GM19043 (cell line): ENCODE measurements at regions not wholly inside any gene's neighbourhood (a gene's known extent, or its start where the extent isn't known, plus 50 kb on each side); places are given as distances from the start of the nearest gene placed in this dataset.
"Not testable (repeated sequence)": the region's sequence is repeated elsewhere in the genome, so short reads cannot be mapped to it uniquely, and the experiment has no call there.

Source experiments
- ATAC-seq: cut with Tn5 transposase; IDR thresholded peaks from one replicate; pipeline ENCODE4 v1.9.1; 2021; ENCODE audit warnings: low read depth; ENCODE audit not compliant: unreplicated experiment

DNA sequence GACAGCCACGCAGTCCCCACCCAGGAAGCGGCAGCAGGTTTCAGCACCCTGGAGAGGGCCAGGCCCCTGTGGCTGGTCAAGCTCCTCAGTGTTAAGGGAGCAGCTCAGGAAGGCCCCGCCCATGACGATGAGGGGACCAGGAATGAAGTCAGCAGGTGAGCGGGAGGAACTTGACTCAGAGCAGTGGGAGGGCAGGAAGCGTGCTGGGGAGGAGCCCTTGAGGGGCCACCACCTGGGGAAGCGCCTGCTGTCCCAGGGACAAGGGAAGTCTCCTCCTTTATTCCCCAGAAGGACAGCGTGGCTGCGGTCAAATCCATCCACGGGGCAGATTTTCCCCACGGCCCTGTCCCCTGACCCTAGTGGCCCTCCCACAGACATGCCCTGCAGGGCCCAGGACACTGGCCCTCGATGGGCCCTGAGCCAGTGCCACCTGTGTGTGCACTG is 357.6 kb downstream of the ADGRD1 start:
- not testable (repeated sequence) for ATAC-seq

DNA sequence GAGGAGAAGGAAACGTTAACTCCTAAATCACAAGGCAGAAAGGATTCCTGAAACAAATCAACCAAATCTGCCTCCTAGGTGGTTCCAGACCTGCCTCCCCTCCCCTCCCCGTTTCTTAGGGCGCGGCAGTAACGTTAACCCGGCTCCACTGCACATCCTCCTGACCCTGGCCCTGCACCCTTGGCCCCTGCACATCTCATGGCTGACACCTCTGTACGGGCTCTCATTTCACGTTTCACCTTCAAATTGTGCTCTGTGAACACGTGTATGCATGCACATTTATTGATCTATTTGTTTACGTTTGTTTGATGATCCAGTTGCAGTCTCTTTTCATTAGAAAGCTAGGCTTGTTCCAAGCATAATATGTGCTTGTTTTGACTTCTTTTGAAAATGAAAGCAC is 358.1 kb downstream of the ADGRD1 start:
- ATAC-seq, result no peak

DNA sequence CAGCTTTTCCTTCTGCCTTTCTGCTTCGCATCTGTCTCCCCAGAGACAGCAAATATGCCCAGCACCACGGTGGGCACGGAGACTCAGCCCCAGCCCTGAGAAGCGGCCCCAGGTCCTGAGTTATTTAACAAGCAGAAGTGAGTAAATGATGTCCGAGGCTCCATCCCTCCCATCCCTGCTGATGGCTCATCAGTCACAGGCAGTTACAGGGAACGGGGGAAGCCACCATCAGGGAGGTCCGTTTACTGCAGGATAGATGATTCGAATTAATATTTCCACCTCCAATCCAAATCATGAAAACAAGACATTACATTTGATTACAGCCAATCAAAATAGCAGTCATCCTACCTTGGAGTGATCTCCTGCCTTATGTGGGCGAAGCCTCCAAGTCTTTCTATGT is 358.7 kb downstream of the ADGRD1 start:
- ATAC-seq, result not testable (repeated sequence)

DNA sequence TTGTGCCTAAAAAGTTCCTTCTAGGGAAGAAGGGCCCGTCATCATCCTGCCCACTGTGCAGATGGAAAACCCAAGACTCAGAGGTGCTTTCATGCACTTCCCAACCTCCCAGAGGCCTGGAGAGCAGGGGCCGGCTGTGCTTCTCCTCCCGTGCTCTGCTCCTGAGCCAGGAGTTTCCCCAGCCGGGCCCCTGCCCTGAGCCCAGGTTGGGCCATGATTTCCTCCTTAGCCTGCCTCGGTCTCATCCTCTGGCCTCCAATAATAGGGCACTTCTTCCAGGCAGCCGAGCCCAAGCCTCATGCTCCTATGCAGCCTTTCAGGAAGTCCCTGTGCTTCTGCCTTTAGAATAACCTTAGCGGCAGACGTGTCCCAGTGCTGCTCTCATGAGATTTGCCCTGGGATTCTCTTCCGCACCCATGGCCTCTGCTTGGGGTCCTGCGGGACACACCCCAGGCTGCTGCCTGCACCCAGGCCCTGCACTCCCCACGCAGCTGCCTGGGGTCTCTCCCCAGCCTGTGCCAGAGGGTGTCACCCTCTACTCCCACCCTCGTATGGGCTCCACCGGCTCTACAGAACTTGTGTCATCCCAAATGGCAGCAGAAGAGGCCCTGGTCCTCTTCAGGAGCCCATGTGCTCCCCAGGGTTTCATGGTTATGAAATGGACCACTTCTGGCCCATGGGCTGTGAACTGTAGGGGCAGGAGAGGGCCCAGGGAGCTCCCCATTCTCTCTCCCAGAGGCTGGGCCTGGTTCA is 359.3 kb downstream of the ADGRD1 start:
- no peak for ATAC-seq

DNA sequence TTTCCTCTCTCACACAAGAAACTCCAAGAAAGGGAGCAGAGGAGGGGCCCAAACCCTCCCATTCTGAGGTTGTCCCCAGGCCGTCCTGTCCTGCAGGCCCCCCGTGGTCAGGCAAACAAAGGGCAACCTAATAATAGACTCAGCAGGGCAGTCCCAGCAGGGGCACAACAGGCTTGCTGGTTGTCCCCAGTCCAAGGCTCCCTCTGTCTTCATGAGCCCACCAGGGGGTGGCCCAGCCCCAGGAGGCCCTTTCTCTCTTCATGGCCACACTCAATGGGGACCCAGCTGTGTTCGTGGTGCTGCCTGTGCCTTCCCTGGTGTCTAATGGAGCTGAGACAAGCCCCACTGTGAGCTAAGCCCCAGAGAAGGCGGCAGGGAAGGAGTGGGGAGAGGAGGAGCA is 359.9 kb downstream of the ADGRD1 start:
- no peak for ATAC-seq

DNA sequence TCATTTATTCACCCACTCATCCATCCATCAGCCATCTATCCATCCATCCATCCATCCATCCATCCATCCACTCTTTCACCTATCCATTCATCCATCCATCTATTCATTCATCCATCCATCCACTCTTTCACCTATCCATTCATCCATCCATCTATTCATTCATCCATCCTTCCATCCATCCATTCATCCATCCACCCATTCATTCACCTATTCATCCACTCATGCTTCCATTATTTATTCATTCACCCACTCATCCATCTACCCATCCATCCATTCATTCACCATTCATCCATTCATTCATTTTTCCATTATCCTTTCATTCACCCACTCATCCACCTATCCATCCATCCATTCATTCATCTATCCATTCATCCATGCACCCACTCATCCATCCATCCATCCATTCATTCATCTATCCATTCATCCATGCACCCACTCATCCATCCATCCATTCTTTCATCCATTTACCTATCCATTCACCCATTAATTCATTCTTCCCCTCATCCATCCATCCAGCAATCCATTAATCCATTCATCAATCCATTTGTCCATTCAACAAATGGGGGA is 360.9 kb downstream of the ADGRD1 start:
- no peak for ATAC-seq

DNA sequence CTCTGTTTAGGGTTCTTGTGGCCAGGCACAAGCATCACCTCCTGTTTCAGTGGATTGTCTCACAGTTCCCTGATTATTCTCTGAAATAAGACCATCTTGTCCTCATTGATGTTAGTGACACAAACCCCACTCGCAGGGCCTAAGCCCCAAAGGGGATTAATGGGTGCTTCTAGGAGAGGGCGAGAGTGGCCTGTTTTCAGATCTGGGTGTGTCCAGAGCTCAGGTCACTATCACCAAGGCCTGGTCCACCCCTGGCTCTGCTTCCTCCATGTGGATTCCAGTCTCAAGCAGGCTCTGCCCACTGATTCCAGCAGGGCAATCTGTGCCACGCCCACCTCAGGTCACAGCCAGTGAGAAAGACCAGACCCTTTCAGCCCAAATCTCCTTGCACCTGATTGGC is 361.9 kb downstream of the ADGRD1 start:
- ATAC-seq, result no peak

DNA sequence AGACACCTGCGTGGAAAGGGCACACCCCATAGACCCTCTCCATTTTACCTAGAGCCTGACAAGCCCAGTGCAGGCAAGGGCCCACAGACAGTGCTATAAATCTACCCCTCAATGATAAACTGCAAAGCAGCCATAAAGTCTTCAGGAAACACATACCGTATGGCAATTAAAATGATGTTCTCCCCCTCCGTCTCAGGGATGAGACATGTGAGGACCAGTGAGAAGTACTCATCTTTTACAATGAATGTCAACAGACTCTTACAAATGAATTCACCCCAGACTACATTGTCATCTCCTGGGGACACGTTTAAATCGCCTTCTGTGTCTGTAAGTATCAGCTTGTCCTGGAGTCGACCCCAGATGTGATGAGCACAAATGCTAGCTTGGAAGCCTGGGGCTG is 362.7 kb downstream of the ADGRD1 start:
- no peak for ATAC-seq

DNA sequence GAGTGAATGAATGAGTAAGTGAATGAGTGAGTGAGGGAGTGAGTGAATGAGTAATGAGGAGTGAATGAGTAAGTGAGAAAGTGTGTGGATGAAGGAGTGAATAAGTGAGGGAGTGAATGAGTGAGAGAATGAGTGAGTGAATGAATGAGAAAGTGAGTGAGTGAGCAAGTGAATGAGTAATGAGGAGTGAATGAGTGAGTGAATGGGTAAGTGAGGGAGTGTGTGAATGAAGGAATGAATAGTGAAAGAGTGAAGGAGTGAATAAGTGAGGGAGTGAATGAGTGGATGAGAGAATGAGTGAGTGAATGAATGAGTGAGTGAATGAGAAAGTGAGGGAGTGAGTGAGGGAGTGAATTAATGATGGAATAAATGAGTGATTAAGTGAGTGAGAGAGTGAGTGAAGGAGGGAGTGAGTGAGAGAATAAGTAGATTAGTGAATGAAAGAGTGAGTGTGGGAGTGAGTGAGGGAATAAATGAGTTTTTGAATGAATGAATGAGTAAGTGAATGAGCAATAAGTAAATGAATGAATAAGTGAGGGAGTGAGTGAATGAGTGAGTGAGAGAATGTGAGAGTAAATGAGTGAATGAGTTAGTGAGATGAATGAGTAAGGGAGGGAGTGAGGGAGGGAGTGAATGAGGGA is 364.5 kb downstream of the ADGRD1 start:
- no peak for ATAC-seq

DNA sequence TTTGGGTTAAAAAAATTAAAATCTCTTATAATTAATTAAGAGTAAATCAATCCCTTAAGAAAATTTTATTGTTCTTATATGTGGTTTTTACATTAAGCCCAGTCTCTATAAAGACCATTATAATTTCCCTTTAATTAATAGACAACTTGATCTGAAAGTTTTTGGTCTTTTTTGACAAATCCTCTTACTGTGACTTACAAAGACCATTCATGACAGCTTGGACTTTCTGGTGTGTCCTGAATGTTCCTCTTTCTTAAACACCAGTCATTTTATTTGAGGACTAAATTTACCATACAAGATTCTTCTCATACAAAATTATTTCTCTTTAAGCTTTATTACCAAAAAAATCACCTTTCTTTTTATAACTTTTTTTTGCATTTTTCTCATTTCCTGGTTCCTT is 368.3 kb downstream of the ADGRD1 start:
- no peak for ATAC-seq

DNA sequence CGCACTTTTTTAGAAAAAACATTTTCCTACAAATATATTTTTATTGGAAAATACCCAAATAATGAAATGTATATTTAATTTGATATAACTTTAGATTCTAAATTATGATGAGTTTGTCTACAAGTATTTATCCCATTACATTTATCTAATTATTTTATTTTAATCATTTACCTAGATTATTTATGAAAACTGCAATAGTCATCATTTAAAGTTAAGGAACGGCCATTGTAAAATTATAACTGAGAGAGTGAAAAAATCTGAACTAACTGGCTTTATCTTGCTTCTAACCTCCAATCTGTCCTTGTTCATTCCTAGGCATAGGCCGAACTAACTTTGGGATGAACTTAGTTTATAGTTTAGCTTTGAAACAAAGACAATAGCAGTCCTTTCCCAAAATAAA is 368.8 kb downstream of the ADGRD1 start:
- not testable (repeated sequence) for ATAC-seq

DNA sequence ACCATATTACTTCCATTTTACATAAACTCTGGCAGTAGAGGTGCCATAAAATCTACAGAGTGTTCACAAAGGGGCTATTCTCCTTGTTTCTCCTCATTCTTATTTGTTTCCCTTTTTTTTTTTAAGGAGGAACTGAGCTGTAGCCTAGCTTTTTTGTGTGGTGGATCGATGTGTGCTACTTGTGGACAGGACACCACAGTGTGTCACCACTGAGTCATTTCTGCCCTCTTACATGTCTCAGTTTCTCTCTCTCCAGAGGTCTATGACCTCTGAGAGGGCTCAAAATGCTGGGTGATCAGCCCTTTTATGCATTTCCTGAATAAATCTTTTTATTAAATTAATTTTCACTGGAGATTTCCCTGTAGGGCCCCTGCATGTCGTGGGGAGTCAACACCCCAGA is 370.2 kb downstream of the ADGRD1 start:
- ATAC-seq, result no peak

DNA sequence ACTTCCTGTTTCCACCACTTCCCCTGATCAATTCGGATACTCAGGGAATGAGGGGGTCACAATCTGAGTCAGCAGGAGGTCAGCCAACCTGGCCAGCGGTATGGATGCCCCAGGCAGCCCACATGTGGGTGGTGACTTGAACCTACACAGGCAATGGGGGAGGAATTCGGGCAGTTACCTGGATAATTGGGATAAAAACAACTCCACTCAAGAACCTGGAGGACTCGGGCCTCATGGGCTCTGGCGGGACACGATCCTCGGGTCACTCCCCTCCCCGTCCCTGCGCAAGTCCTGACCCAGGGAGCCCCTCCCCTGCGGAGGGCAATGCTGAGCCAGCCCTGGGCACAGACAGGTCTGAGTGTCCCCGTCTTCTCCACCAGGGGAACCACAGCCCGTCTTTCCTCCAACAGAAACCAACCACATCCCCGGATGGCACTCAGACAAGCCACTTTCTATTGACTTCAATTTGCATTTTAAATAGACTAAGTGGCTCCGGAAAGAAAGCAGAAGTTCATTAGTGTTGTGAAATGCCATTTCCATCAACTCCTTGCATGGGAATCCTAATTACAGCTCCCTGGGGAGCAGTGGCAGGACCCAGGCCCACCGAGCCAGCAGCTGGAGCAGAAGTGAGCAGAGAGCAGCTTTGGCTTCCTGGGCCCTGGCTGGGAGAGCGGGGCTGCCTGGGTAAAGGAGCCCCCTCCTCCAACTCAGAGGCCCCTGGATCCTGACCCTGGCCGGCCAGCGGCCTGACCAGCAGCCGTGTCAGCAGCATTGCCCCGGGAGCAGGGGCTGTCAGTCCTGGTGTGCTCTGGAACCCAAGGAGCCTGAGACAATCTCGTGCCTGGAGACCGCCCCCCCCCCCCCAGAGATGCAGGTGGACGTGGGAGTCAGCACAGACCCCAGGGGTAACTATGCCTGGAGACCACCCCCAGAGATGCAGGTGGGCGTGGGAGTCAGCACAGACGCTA is 374.1 kb downstream of the ADGRD1 start:
- ATAC-seq, result no peak

DNA sequence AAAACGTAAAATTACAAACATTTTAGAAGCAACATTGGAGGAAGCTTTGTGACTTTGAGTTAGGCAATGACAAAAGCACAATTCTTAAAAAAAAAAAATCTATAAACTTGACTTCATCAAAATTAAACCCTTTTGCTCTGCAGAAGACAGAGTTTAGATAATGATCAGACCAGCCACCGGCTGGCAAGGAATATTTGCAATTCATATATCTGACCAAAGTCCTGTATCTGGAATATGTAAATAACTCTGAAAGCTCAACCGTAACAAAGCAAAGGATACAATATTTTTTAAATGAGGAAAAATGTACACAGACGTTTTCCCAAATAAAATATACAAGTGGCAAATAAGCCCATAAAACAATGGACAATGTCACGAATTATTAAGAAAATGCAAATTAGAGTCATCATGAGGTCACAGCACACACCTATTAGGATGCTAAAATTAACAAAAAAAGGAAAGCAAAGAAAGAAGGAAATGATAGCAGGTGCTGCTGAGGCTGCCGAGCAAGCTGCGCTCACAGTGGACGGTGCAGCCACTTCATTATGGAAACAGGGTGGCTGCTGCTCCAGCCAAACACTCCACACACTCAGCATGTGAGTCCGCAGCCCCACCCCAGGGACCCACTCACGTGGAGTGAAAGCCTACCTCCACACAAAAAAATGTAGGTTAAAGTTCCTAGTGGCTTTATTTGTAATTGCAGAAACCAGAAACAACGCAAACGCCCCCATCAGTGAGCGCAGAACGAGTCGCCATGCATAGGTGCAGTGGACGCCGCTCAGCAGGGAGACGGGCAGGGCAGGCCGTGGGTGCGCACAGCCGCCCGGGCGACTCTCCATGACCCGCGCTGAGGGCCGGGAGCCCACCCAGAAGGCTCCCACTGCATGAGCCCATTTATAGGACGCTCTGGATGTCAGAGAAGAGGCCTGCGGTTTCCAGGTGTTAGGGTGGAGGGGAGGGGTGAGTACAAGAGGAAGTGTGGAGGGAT is 375.4 kb downstream of the ADGRD1 start:
- not testable (repeated sequence) for ATAC-seq

DNA sequence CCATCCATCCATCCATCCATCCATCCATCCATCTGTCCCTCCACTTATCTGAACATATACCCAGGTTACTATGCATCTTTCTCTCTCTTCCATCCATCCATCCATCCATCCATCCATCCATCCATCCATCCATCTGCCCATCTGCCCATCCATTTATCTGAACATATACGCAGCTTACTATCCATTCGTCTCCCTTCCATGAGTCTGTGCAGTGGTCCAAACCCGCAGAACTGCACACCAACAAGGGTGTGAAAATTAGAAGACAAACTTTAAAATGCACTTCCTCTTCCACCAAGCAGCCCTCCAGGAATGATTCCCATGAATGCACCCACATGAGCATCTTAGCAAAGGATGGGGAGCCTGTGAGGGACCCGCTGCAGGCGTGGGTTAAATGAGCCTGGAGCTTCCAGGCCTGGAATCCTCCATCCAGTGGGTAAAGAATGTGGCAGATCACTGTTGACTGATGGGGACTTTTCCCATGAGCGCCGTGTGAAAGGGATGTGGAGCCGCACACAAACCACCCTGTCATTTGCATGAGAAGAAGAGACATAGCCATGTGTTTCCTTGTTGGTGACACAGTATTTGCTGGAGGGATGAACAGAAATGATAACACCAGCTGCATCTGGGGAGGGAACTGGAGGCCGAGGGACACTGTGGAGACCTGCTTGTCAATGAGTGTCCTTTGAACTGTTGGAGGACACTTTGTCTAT is 376.6 kb downstream of the ADGRD1 start:
- ATAC-seq, result no peak

DNA sequence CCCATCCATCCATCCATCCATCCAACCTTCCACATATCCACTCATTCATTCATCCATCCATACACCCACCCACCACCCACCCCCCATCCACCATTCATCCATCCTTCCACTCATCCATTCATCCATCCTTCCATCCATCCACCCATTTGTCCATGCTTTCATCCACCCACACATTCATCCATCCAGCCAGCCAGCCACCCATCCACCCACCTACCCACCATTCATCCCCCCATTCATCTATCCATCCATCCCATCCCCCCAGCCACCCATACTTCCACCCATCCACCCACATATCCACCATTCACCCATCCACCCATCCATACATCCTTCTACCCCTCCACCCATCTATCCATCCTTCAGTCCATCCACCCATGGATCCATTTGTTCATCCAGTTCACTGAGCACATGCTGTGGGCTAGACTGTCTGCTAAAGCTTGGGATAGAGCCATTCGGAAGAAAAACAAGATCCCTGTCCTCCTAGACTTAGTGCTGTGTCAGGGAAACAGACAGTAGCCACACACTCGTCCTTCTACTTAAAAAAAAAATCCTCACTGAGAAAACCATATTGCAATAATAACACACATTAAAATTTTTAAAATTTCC is 377.5 kb downstream of the ADGRD1 start:
- no peak for ATAC-seq

DNA sequence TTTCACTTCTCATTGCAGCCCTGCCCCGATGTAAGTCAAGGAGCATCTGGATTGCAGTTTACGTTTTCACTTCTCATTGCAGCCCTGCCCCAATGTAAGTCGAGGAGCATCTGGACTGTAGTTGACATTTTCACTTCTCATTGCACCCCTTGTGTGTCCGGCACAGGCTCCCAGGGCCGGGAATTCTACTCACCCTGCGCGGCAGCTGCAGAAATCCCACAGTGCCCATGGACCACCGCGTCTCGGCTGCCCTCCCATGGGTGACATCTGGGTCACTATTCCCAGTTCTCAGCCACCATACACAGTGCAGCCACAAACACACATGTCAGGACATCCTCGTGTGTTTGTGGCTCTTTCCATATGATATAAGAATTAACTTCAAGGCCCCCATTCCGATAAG is 378.5 kb downstream of the ADGRD1 start:
- ATAC-seq, result no peak

DNA sequence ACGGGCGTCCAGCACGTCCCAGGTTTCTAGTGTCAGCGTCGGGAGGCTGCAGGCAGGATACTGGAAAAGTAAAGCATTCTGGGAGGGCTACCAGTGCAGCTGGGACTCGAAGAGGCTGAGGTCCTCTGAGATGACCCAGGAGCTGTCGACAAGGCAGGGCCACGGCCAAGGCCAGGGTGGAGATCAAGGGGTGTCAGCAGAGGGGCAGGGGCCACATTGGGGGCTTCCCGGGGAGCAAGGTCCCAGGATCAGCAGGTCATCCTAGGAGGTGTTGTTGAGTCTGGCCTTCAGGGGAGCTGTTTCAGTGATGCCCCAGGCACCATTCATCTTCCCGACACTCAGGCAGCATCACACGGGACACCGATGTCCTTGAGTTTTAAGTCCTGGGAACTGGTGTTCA is 377.8 kb upstream of the SFSWAP start:
- no peak for ATAC-seq
